ENCODE measurements at regions not wholly inside any gene's neighbourhood (a gene's known extent, or its start where the extent isn't known, plus 50 kb on each side); places are given as distances from the start of the nearest gene placed in this dataset.

- TF ChIP-seq TAF1 (IDR thresholded peaks at IDR 0.05; ENCODE audit: borderline replicate concordance, insufficient read depth, low read length) (no peak), POLR2AphosphoS5 (IDR thresholded peaks at IDR 0.05; ENCODE audit: low read depth, low read length) (no peak), FOXP2 (optimal IDR thresholded peaks at IDR 0.05; ENCODE audit: borderline replicate concordance, extremely low read depth, extremely low read length, insufficient read depth) (no peak), REST (IDR thresholded peaks at IDR 0.05; ENCODE audit: insufficient read depth in 1 of 2, low read depth in 2 of 2, low read length in 2 of 2) (no peak), SIN3A (IDR thresholded peaks at IDR 0.05; ENCODE audit: borderline replicate concordance, insufficient read depth, low read length) (no peak)
Measured at GRCh38 chr9:36501727-36502126, 71.0 kb upstream of the MELK start.

- TF ChIP-seq FOXP2 (optimal IDR thresholded peaks at IDR 0.05; ENCODE audit: borderline replicate concordance, extremely low read depth, extremely low read length, insufficient read depth) = no peak
- no peak for TF ChIP-seq POLR2AphosphoS5 (IDR thresholded peaks at IDR 0.05; ENCODE audit: low read depth, low read length)
- TF ChIP-seq REST (IDR thresholded peaks at IDR 0.05; ENCODE audit: insufficient read depth in 1 of 2, low read depth in 2 of 2, low read length in 2 of 2) = no peak
- no peak for TF ChIP-seq TAF1 (IDR thresholded peaks at IDR 0.05; ENCODE audit: borderline replicate concordance, insufficient read depth, low read length)
- TF ChIP-seq SIN3A (IDR thresholded peaks at IDR 0.05; ENCODE audit: borderline replicate concordance, insufficient read depth, low read length) = no peak
Measured at GRCh38 chr9:36499174-36499890, 73.4 kb upstream of the MELK start.

GRCh38 chr9:36492865-36493264, 79.8 kb upstream of the MELK start:
- no peak for TF ChIP-seq SIN3A (IDR thresholded peaks at IDR 0.05; ENCODE audit: borderline replicate concordance, insufficient read depth, low read length)
- no peak for TF ChIP-seq REST (IDR thresholded peaks at IDR 0.05; ENCODE audit: insufficient read depth in 1 of 2, low read depth in 2 of 2, low read length in 2 of 2)
- no peak for TF ChIP-seq FOXP2 (optimal IDR thresholded peaks at IDR 0.05; ENCODE audit: borderline replicate concordance, extremely low read depth, extremely low read length, insufficient read depth)
- TF ChIP-seq POLR2AphosphoS5 (IDR thresholded peaks at IDR 0.05; ENCODE audit: low read depth, low read length) = no peak
- TF ChIP-seq TAF1 (IDR thresholded peaks at IDR 0.05; ENCODE audit: borderline replicate concordance, insufficient read depth, low read length) = no peak

- TF ChIP-seq FOXP2 (optimal IDR thresholded peaks at IDR 0.05; ENCODE audit: borderline replicate concordance, extremely low read depth, extremely low read length, insufficient read depth) (no peak), SIN3A (IDR thresholded peaks at IDR 0.05; ENCODE audit: borderline replicate concordance, insufficient read depth, low read length) (no peak), TAF1 (IDR thresholded peaks at IDR 0.05; ENCODE audit: borderline replicate concordance, insufficient read depth, low read length) (no peak), POLR2AphosphoS5 (IDR thresholded peaks at IDR 0.05; ENCODE audit: low read depth, low read length) (no peak), REST (IDR thresholded peaks at IDR 0.05; ENCODE audit: insufficient read depth in 1 of 2, low read depth in 2 of 2, low read length in 2 of 2) (no peak)
Measured at GRCh38 chr9:36489453-36489852, 83.2 kb upstream of the MELK start.

Data from PFSK-1 (cell line).